ENCODE measurements at regions not wholly inside any gene's neighbourhood (a gene's known extent, or its start where the extent isn't known, plus 50 kb on each side); places are given as distances from the start of the nearest gene placed in this dataset.

- DNase-seq (ENCODE audit: low spot score): no peak
Measured at GRCh38 chr17:12584727-12585126, 81.0 kb upstream of the MYOCD start.

GRCh38 chr17:12588531-12588930, 77.2 kb upstream of the MYOCD start:
- DNase-seq (ENCODE audit: low spot score): no peak

GRCh38 chr17:12590417-12590816, 75.3 kb upstream of the MYOCD start:
- DNase-seq (ENCODE audit: low spot score): no peak

- DNase-seq (ENCODE audit: low spot score): no peak
Measured at GRCh38 chr17:12591021-12591735, 74.5 kb upstream of the MYOCD start.

- DNase-seq (ENCODE audit: low spot score): peak; percentile 0
Measured at GRCh38 chr17:12592941-12593340, 72.7 kb upstream of the MYOCD start.

GRCh38 chr17:12596961-12597360, 68.7 kb upstream of the MYOCD start:
- no peak for DNase-seq (ENCODE audit: low spot score)

- DNase-seq (ENCODE audit: low spot score): no peak
Measured at GRCh38 chr17:12597895-12598294, 67.8 kb upstream of the MYOCD start.

- no peak for DNase-seq (ENCODE audit: low spot score)
Measured at GRCh38 chr17:12599186-12599920, 66.3 kb upstream of the MYOCD start.

- DNase-seq (ENCODE audit: low spot score): no peak
Measured at GRCh38 chr17:12600349-12600748, 65.3 kb upstream of the MYOCD start.

- no peak for DNase-seq (ENCODE audit: low spot score)
Measured at GRCh38 chr17:12603566-12603965, 62.1 kb upstream of the MYOCD start.

- no peak for DNase-seq (ENCODE audit: low spot score)
Measured at GRCh38 chr17:12605222-12605621, 60.5 kb upstream of the MYOCD start.

- DNase-seq (ENCODE audit: low spot score): no peak
Measured at GRCh38 chr17:12613566-12613965, 52.1 kb upstream of the MYOCD start.

All from HT-29 (cell line).